ENCODE measurements at regions not wholly inside any gene's neighbourhood (a gene's known extent, or its start where the extent isn't known, plus 50 kb on each side); places are given as distances from the start of the nearest gene placed in this dataset.

- no peak for ATAC-seq
These were observed 166.9 kb downstream of the GLI2 start for GRCh38 chr2:120902592-120902991.

- no peak for ATAC-seq
These were observed 168.7 kb downstream of the GLI2 start for GRCh38 chr2:120904379-120904778.

GRCh38 chr2:120904830-120905234 lies 169.2 kb downstream of the GLI2 start:
- no peak for ATAC-seq

- ATAC-seq: no peak
These were observed 169.6 kb downstream of the GLI2 start for GRCh38 chr2:120905298-120905697.

- no peak for ATAC-seq
These were observed 170.3 kb downstream of the GLI2 start for GRCh38 chr2:120905824-120906571.

- ATAC-seq: no peak
These were observed 171.2 kb downstream of the GLI2 start for GRCh38 chr2:120906914-120907313.

GRCh38 chr2:120907822-120908221 lies 172.2 kb downstream of the GLI2 start:
- no peak for ATAC-seq

- ATAC-seq: no peak
These were observed 172.8 kb downstream of the GLI2 start for GRCh38 chr2:120908314-120908975.

- no peak for ATAC-seq
These were observed 173.4 kb downstream of the GLI2 start for GRCh38 chr2:120909102-120909501.

- ATAC-seq: no peak
These were observed 174.5 kb downstream of the GLI2 start for GRCh38 chr2:120910164-120910563.

- ATAC-seq: no peak
These were observed 175.6 kb downstream of the GLI2 start for GRCh38 chr2:120910956-120911951.

- no peak for ATAC-seq
These were observed 176.7 kb downstream of the GLI2 start for GRCh38 chr2:120912101-120912985.

- ATAC-seq: no peak
These were observed 178.5 kb downstream of the GLI2 start for GRCh38 chr2:120913972-120914838.

GRCh38 chr2:120914839-120915521 lies 179.3 kb downstream of the GLI2 start:
- no peak for ATAC-seq

GRCh38 chr2:120915670-120916069 lies 180.0 kb downstream of the GLI2 start:
- ATAC-seq: no peak

- no peak for ATAC-seq
These were observed 180.8 kb downstream of the GLI2 start for GRCh38 chr2:120916446-120916845.

GRCh38 chr2:120917886-120918285 lies 182.2 kb downstream of the GLI2 start:
- no peak for ATAC-seq

GRCh38 chr2:120919216-120919615 lies 183.5 kb downstream of the GLI2 start:
- no peak for ATAC-seq

GRCh38 chr2:120919771-120920453 lies 184.2 kb downstream of the GLI2 start:
- ATAC-seq: no peak
